Activated T-helper 1 cell treated with anti-CD3 and anti-CD28 coated beads, Interleukin-12 subunit alpha, Interleukin-12 subunit beta, Interleukin-2, Interleukin-4 antibody, amounts not matched to agents 30 ng/mL and 10 ng/mL and 1 ng/mL, durations not matched to agents 14 hours and 24 hours and 36 hours (primary cell): ENCODE measurements at regions not wholly inside any gene's neighbourhood (a gene's known extent, or its start where the extent isn't known, plus 50 kb on each side); places are given as distances from the start of the nearest gene placed in this dataset.

Experiments
- DNase-seq: peaks from one replicate; pipeline ENCODE4 v3.0.0; 2021; ENCODE audit warnings: low spot score
- H3K27ac Mint-ChIP-seq: one replicate; pipeline ENCODE4 v1.8.0; 2021; ENCODE audit warnings: mild to moderate bottlenecking, mixed read lengths
- H3K27me3 Mint-ChIP-seq: one replicate; pipeline ENCODE4 v1.8.0; 2022; ENCODE audit warnings: mild to moderate bottlenecking, moderate library complexity, mixed read lengths; ENCODE audit not compliant: insufficient read depth
- H3K36me3 Mint-ChIP-seq: one replicate; pipeline ENCODE4 v1.8.0; 2021; ENCODE audit warnings: low read depth, mixed read lengths
- H3K4me1 Mint-ChIP-seq: one replicate; pipeline ENCODE4 v1.8.0; 2021; ENCODE audit warnings: low read depth, mixed read lengths
- H3K4me3 Mint-ChIP-seq: one replicate; pipeline ENCODE4 v1.8.0; 2021; ENCODE audit warnings: mild to moderate bottlenecking, moderate library complexity, mixed read lengths
- H3K9me3 Mint-ChIP-seq: one replicate; pipeline ENCODE4 v1.8.0; 2021; ENCODE audit warnings: mixed read lengths
- intact Hi-C: fragments of 100-400 bp; cut with micrococcal nuclease; formaldehyde crosslinking; loops from one replicate; pipeline ENCODE4 v1.15.1; 2024

- Mint-ChIP-seq H3K36me3 (no peaks in the 10 kb centered on the region), H3K4me1 (no peaks in the 10 kb centered on the region), H3K9me3 (no peaks in the 10 kb centered on the region), H3K27me3 (peaks cover 2% of the 10 kb centered on the region), H3K4me3 (no peak overlapping the region), H3K27ac (no peak overlapping the region)
- no peak for DNase-seq
- intact Hi-C loops, result no loop called here
These were observed 58.6 kb upstream of the ATP1A1 start for GRCh38 chr1:116314305-116314919.

- no peak for DNase-seq
- no peak overlapping the region for H3K4me3 Mint-ChIP-seq
- H3K27ac Mint-ChIP-seq, result no peak overlapping the region
- H3K9me3 Mint-ChIP-seq, result no peaks in the 10 kb centered on the region
- H3K4me1 Mint-ChIP-seq, result peaks cover 7% of the 10 kb centered on the region
- H3K36me3 Mint-ChIP-seq, result no peaks in the 10 kb centered on the region
- peaks cover 2% of the 10 kb centered on the region for H3K27me3 Mint-ChIP-seq
- intact Hi-C loops, result no loop called here
These were observed 56.7 kb upstream of the ATP1A1 start for GRCh38 chr1:116316373-116316772.

- H3K27ac Mint-ChIP-seq, result no peak overlapping the region
- intact Hi-C loops, result no loop called here
- peaks cover 2% of the 10 kb centered on the region for H3K27me3 Mint-ChIP-seq
- DNase-seq, result no peak
- no peaks in the 10 kb centered on the region for H3K9me3 Mint-ChIP-seq
- H3K4me1 Mint-ChIP-seq, result peaks cover 30% of the 10 kb centered on the region
- H3K36me3 Mint-ChIP-seq, result no peaks in the 10 kb centered on the region
- no peak overlapping the region for H3K4me3 Mint-ChIP-seq
These were observed 54.1 kb upstream of the ATP1A1 start for GRCh38 chr1:116318897-116319296.

GRCh38 chr1:116320874-116321273, 52.2 kb upstream of the ATP1A1 start:
- no peak overlapping the region for H3K4me3 Mint-ChIP-seq
- H3K4me1 Mint-ChIP-seq, result peaks cover 48% of the 10 kb centered on the region
- DNase-seq, result no peak
- intact Hi-C loops, result no loop called here
- H3K9me3 Mint-ChIP-seq, result no peaks in the 10 kb centered on the region
- H3K27ac Mint-ChIP-seq, result no peak overlapping the region
- no peaks in the 10 kb centered on the region for H3K36me3 Mint-ChIP-seq
- H3K27me3 Mint-ChIP-seq, result no peaks in the 10 kb centered on the region

- Mint-ChIP-seq H3K27me3 (no peaks in the 10 kb centered on the region), H3K36me3 (no peaks in the 10 kb centered on the region), H3K4me3 (no peak overlapping the region), H3K27ac (no peak overlapping the region), H3K4me1 (peaks cover 57% of the 10 kb centered on the region), H3K9me3 (no peaks in the 10 kb centered on the region)
- DNase-seq, result no peak
- intact Hi-C loops, result no loop called here
These were observed 51.3 kb upstream of the ATP1A1 start for GRCh38 chr1:116321766-116322175.

- H3K4me3 Mint-ChIP-seq, result no peak overlapping the region
- H3K9me3 Mint-ChIP-seq, result no peaks in the 10 kb centered on the region
- intact Hi-C loops, result no loop called here
- no peaks in the 10 kb centered on the region for H3K36me3 Mint-ChIP-seq
- no peaks in the 10 kb centered on the region for H3K27me3 Mint-ChIP-seq
- peaks cover 62% of the 10 kb centered on the region for H3K4me1 Mint-ChIP-seq
- DNase-seq, result no peak
- no peak overlapping the region for H3K27ac Mint-ChIP-seq
These were observed 50.2 kb upstream of the ATP1A1 start for GRCh38 chr1:116322752-116323405.
